Central memory CD8-positive, alpha-beta T cell (primary cell): ENCODE measurements at regions not wholly inside any gene's neighbourhood (a gene's known extent, or its start where the extent isn't known, plus 50 kb on each side); places are given as distances from the start of the nearest gene placed in this dataset.
"Not testable (repeated sequence)": the region's sequence is repeated elsewhere in the genome, so short reads cannot be mapped to it uniquely, and the experiment has no call there.

Experiments
- ATAC-seq: fragments of 150-1000 bp; cut with Tn5 transposase; replicated peaks from 2 replicates; pipeline ENCODE4 v1.10.0; 2022; ENCODE audit warnings: mild to moderate bottlenecking, moderate FRiP score, moderate number of reproducible peaks; ENCODE audit not compliant: poor library complexity, severe bottlenecking; ENCODE audit errors: extremely low read depth
- DNase-seq, 2 donors: peaks; one replicate each; pipeline ENCODE4 v3.0.0; 2021; ENCODE audit warnings: low spot score in 2 of 2
- H3K27ac Mint-ChIP-seq: one replicate; pipeline ENCODE4 v1.8.0; 2022; ENCODE audit warnings: low read depth, mild to moderate bottlenecking, moderate library complexity, mixed read lengths
- H3K27me3 Mint-ChIP-seq: one replicate; pipeline ENCODE4 v1.8.0; 2022; ENCODE audit warnings: mixed read lengths
- H3K36me3 Mint-ChIP-seq: one replicate; pipeline ENCODE4 v1.8.0; 2022; ENCODE audit warnings: mild to moderate bottlenecking, moderate library complexity, mixed read lengths; ENCODE audit not compliant: insufficient read depth
- H3K4me1 Mint-ChIP-seq: one replicate; pipeline ENCODE4 v1.8.0; 2022; ENCODE audit warnings: mixed read lengths
- H3K4me3 Mint-ChIP-seq: one replicate; pipeline ENCODE4 v1.8.0; 2022; ENCODE audit warnings: mild to moderate bottlenecking, moderate library complexity, mixed read lengths
- H3K9me3 Mint-ChIP-seq: one replicate; pipeline ENCODE4 v1.8.0; 2022; ENCODE audit warnings: mixed read lengths

DNA sequence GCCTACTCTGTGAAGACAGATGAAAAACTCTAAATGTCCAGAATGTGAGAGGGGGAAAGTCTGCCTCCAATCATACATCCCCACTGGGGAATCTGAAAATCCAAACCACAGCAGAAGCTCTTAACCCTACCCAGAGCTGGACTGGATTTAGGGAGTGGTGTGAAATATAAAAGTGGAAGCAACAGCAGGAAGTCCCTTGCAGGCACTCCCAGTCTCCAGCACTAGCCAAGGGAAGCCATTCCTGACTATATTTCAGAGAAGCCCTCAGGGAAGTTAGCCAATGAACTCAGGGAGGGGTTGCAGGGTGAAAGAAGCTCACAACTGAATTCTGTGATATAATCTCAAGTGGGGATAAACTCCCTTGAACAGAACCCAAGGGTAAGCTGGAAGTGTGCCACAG lies 51.5 kb downstream of the CRPPA start:
- no peaks in the 10 kb centered on the region for H3K27me3 Mint-ChIP-seq
- H3K4me3 Mint-ChIP-seq, result no peak overlapping the region
- DNase-seq (no peak), ATAC-seq (no peak)
- peaks cover 15% of the 10 kb centered on the region for H3K4me1 Mint-ChIP-seq
- H3K27ac Mint-ChIP-seq, result no peak overlapping the region
- no peaks in the 10 kb centered on the region for H3K36me3 Mint-ChIP-seq
- H3K9me3 Mint-ChIP-seq, result no peaks in the 10 kb centered on the region

- not testable (repeated sequence) for H3K36me3 Mint-ChIP-seq, ATAC-seq, DNase-seq, H3K4me3 Mint-ChIP-seq, H3K27ac Mint-ChIP-seq, H3K27me3 Mint-ChIP-seq, H3K9me3 Mint-ChIP-seq
- H3K4me1 Mint-ChIP-seq, result peaks cover 15% of the 10 kb centered on the region
These were observed 52.0 kb downstream of the CRPPA start for GRCh38 chr7:16369309-16369708.

DNA sequence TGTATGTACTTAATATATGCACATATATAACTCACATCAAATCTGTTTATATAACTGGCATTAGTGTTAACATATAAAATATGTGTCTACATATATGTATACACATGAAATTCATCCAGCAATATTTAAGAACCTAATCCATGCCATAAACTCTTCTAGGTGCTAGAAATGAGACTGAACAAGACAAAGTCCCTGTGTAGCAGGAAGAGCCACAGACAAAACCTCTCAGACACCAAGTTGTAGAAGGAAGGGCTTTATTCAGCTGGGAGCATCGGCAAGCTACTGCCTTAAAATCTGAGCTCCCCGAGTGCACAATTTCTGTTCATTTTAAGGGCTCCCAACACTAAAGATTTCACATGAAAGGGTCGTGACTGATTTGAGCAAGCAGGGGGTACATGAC lies 52.5 kb downstream of the CRPPA start:
- H3K9me3 Mint-ChIP-seq, result no peaks in the 10 kb centered on the region
- no peak overlapping the region for H3K4me3 Mint-ChIP-seq
- no peak overlapping the region for H3K27ac Mint-ChIP-seq
- no peaks in the 10 kb centered on the region for H3K27me3 Mint-ChIP-seq
- ATAC-seq (no peak), DNase-seq (no peak)
- H3K4me1 Mint-ChIP-seq, result peaks cover 15% of the 10 kb centered on the region
- H3K36me3 Mint-ChIP-seq, result no peaks in the 10 kb centered on the region

DNA sequence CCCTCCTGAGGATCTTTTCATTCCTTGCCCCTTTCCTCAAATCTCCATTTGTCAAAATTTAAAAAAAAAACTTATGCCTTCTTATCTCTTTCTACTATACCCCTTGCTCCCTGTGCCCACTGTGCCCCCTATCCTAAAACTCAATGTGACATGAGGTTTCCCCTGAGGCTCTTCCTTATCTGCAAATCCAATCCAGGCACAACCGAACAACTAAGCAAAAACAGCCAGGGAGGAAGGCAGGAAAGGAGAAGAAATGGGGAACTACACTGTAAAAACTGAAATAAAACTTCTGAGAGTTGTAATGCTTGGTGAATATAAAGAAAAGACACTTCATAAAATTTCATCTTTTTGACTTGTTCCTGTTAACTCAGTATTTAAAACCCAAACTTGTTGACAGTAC lies 54.2 kb downstream of the CRPPA start:
- no peaks in the 10 kb centered on the region for H3K27me3 Mint-ChIP-seq
- ATAC-seq (no peak), DNase-seq (no peak)
- peaks cover 15% of the 10 kb centered on the region for H3K4me1 Mint-ChIP-seq
- H3K9me3 Mint-ChIP-seq, result no peaks in the 10 kb centered on the region
- no peaks in the 10 kb centered on the region for H3K36me3 Mint-ChIP-seq
- no peak overlapping the region for H3K27ac Mint-ChIP-seq
- no peak overlapping the region for H3K4me3 Mint-ChIP-seq

- H3K4me3 Mint-ChIP-seq, result no peak overlapping the region
- ATAC-seq, result no peak
- H3K27me3 Mint-ChIP-seq, result no peaks in the 10 kb centered on the region
- H3K36me3 Mint-ChIP-seq, result no peaks in the 10 kb centered on the region
- no peak for DNase-seq
- H3K27ac Mint-ChIP-seq, result no peak overlapping the region
- peaks cover 15% of the 10 kb centered on the region for H3K4me1 Mint-ChIP-seq
- no peaks in the 10 kb centered on the region for H3K9me3 Mint-ChIP-seq
These were observed 55.4 kb downstream of the CRPPA start for GRCh38 chr7:16365952-16366351.

- no peak overlapping the region for H3K27ac Mint-ChIP-seq
- ATAC-seq (no peak), DNase-seq (no peak)
- peaks cover 15% of the 10 kb centered on the region for H3K4me1 Mint-ChIP-seq
- H3K27me3 Mint-ChIP-seq, result no peaks in the 10 kb centered on the region
- H3K36me3 Mint-ChIP-seq, result no peaks in the 10 kb centered on the region
- H3K9me3 Mint-ChIP-seq, result no peaks in the 10 kb centered on the region
- H3K4me3 Mint-ChIP-seq, result no peak overlapping the region
These were observed 56.2 kb downstream of the CRPPA start for GRCh38 chr7:16365177-16365576.

- H3K4me1 Mint-ChIP-seq, result peaks cover 4% of the 10 kb centered on the region
- no peaks in the 10 kb centered on the region for H3K36me3 Mint-ChIP-seq
- no peak for ATAC-seq
- H3K27me3 Mint-ChIP-seq, result no peaks in the 10 kb centered on the region
- no peaks in the 10 kb centered on the region for H3K9me3 Mint-ChIP-seq
- H3K27ac Mint-ChIP-seq, result no peak overlapping the region
- H3K4me3 Mint-ChIP-seq, result no peak overlapping the region
- no peak for DNase-seq
These were observed 62.1 kb downstream of the CRPPA start for GRCh38 chr7:16359216-16359615.

GRCh38 chr7:16357921-16358320 lies 63.4 kb downstream of the CRPPA start:
- Mint-ChIP-seq H3K4me1 (peaks cover 4% of the 10 kb centered on the region), H3K27ac (no peak overlapping the region), H3K9me3 (no peaks in the 10 kb centered on the region), H3K4me3 (no peak overlapping the region), H3K36me3 (no peaks in the 10 kb centered on the region), H3K27me3 (no peaks in the 10 kb centered on the region)
- ATAC-seq, result no peak
- no peak for DNase-seq

DNA sequence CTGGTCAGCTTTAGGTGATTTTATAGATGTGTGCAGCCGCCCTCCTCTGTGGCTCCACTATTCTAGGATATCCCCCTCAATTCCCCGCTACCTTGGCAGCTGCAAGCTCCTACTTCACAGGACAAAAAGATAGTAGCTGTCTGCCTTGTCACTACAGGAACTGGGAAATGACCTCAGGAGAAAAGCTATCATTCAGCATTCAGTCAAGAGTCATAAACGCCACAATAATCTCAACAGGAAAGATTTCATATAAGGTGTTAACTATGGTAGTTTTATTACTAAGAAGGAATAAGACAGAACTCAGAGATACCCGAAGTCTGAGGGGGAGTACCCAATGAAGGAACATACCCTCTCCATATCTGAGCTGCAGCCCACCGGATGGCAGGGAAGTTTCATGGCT lies 63.9 kb downstream of the CRPPA start:
- H3K9me3 Mint-ChIP-seq, result no peaks in the 10 kb centered on the region
- peaks cover 4% of the 10 kb centered on the region for H3K4me1 Mint-ChIP-seq
- H3K27ac Mint-ChIP-seq, result no peak overlapping the region
- H3K27me3 Mint-ChIP-seq, result no peaks in the 10 kb centered on the region
- DNase-seq (no peak), ATAC-seq (no peak)
- H3K36me3 Mint-ChIP-seq, result no peaks in the 10 kb centered on the region
- no peak overlapping the region for H3K4me3 Mint-ChIP-seq

DNA sequence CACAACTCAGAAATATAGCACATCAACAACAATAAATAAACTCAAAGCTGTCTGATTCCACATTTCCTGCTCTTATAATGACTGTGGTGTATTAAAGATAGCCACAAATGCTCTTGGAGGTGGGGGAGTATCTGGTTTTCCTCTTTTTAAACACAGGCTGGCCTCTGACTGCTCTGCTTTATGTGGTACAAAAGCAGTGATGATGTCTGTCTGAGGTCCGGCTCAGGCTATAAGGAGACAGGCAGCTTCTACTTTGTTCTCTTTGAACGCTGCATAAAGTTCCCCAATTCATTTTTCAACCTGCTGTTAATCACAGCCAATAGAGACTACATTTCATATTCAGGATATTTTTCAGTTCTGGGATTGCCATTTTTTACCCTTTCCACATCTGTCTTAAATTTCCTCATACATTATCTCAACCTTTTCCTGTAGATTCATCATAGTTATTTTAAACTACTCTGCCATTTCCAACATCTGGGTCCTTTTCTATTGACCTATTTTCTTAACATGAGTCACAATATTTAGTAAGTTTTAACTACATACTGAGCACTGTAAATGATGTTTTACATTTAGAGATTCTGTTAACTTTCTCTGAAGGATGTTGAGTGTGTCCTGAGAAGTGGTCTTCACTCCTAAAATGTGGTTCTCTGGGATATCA lies 64.9 kb downstream of the CRPPA start:
- Mint-ChIP-seq H3K4me3 (no peak overlapping the region), H3K4me1 (peaks cover 4% of the 10 kb centered on the region), H3K27ac (no peak overlapping the region), H3K36me3 (no peaks in the 10 kb centered on the region), H3K27me3 (no peaks in the 10 kb centered on the region), H3K9me3 (no peaks in the 10 kb centered on the region)
- ATAC-seq, result no peak
- DNase-seq, result no peak

GRCh38 chr7:16354573-16354972 lies 66.8 kb downstream of the CRPPA start:
- DNase-seq, result no peak
- Mint-ChIP-seq H3K9me3 (peaks cover 9% of the 10 kb centered on the region), H3K27me3 (no peaks in the 10 kb centered on the region), H3K27ac (no peak overlapping the region), H3K4me3 (no peak overlapping the region), H3K36me3 (peaks cover under 1% of the 10 kb centered on the region), H3K4me1 (peaks cover 4% of the 10 kb centered on the region)
- ATAC-seq, result no peak

- Mint-ChIP-seq H3K27me3 (no peaks in the 10 kb centered on the region), H3K27ac (peak overlapping the region; percentile 37), H3K4me1 (peaks cover 4% of the 10 kb centered on the region), H3K9me3 (peaks cover 13% of the 10 kb centered on the region), H3K4me3 (no peak overlapping the region), H3K36me3 (peaks cover 2% of the 10 kb centered on the region)
- ATAC-seq (no peak), DNase-seq (no peak)
These were observed 68.1 kb downstream of the CRPPA start for GRCh38 chr7:16353226-16353625.

GRCh38 chr7:16350634-16351033 lies 70.7 kb downstream of the CRPPA start:
- peaks cover 19% of the 10 kb centered on the region for H3K4me1 Mint-ChIP-seq
- ATAC-seq, result no peak
- H3K4me3 Mint-ChIP-seq, result no peak overlapping the region
- no peak overlapping the region for H3K27ac Mint-ChIP-seq
- peaks cover 2% of the 10 kb centered on the region for H3K36me3 Mint-ChIP-seq
- peaks cover 13% of the 10 kb centered on the region for H3K9me3 Mint-ChIP-seq
- DNase-seq, result no peak
- H3K27me3 Mint-ChIP-seq, result no peaks in the 10 kb centered on the region

- Mint-ChIP-seq H3K36me3 (peaks cover 3% of the 10 kb centered on the region), H3K27me3 (no peaks in the 10 kb centered on the region), H3K4me3 (no peak overlapping the region), H3K27ac (no peak overlapping the region), H3K4me1 (peaks cover 24% of the 10 kb centered on the region), H3K9me3 (peaks cover 21% of the 10 kb centered on the region)
- ATAC-seq, result no peak
- DNase-seq, result no peak
These were observed 73.1 kb downstream of the CRPPA start for GRCh38 chr7:16348251-16348650.
